Esophagus squamous epithelium (tissue), 5 donors: ENCODE measurements at regions not wholly inside any gene's neighbourhood (a gene's known extent, or its start where the extent isn't known, plus 50 kb on each side); places are given as distances from the start of the nearest gene placed in this dataset.

ENCODE experiments used
- DNase-seq: peaks from one replicate; lab custom pipeline; 2025; lab: John Stamatoyannopoulos, UW
- H3K27ac ChIP-seq, 4 donors: fragments of 200-600 bp; sonication (generic); one replicate each; pipeline ENCODE4 v1.5.1; 2016 to 2019; ENCODE audit warnings: mild to moderate bottlenecking in 1 of 4
- H3K27me3 ChIP-seq, 4 donors: fragments of 200-600 bp; sonication (generic); 1 replicate in 3 of 4; 2 replicates in 1 of 4; pipeline versions ENCODE4 v1.5.1 to v1.6.0; 2017 to 2021; ENCODE audit warnings: antibody characterized with exemption in 1 of 4
- H3K36me3 ChIP-seq, 3 donors: fragments of 200-600 bp; sonication (generic); one replicate each; pipeline ENCODE4 v1.5.1; 2016 to 2019
- H3K4me1 ChIP-seq, 3 donors: fragments of 200-600 bp; sonication (generic); one replicate each; pipeline ENCODE4 v1.5.1; 2017 to 2019
- H3K4me3 ChIP-seq, 4 donors: fragments of 200-600 bp; sonication (generic); 1 replicate in 3 of 4; 2 replicates in 1 of 4; pipeline ENCODE4 v1.5.1; 2016 to 2019; ENCODE audit warnings: mild to moderate bottlenecking in 2 of 4, moderate library complexity in 1 of 4
- H3K9me3 ChIP-seq, 3 donors: fragments of 200-600 bp; sonication (generic); one replicate each; pipeline ENCODE4 v1.5.1; 2016 to 2019
- POLR2A ChIP-seq, 4 donors: fragments of 450-650 bp; IDR thresholded peaks; one replicate each; pipeline ENCODE4 v1.6.1; 2017; ENCODE audit warnings: antibody characterized with exemption in 4 of 4, mild to moderate bottlenecking in 4 of 4, moderate library complexity in 3 of 4
- WGBS, 2 donors: methylation state at CpG; one replicate each; pipeline ENCODE4 v1.1.5; 2018; 5-methylcytosine and 5-hydroxymethylcytosine counted together
- intact Hi-C: fragments of 100-400 bp; cut with DNase I; formaldehyde crosslinking; loops from one replicate; pipeline ENCODE4 v1.15.0; 2022
- TF ChIP-seq, protein P1 (sequence below), 6 experiments: fragments of 450-650 bp in 4 of 6; fragments of 200-600 bp in 2 of 6; sonication (generic) in 2 of 6; IDR thresholded peaks; one replicate each; pipeline ENCODE4 v1.5.1; 2016 to 2019; ENCODE audit warnings: antibody characterized with exemption in 6 of 6, mild to moderate bottlenecking in 4 of 6, moderate library complexity in 4 of 6
- donor health status: DM: yes; HTN: yes; CAD: no.

DNA sequence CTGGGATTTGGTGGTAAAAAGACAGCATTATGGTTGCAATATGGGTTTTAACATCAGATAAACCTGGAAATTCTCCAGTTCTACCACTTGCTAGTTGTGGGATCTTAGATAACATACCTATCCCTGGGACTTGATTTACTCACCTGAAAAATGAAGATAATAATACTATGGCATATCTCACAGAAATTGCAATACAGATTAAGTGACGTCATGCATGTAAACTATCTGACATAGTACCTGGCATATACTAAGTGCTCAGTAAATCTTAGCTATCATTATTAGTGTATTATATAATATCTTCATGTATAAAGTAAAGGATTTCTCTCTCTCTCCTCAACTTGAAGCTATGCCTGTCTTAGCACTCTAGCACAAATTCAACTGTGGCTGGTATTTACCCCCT, 192.5 kb downstream of the PCDH19 start:
- TF ChIP-seq, protein P1, sequence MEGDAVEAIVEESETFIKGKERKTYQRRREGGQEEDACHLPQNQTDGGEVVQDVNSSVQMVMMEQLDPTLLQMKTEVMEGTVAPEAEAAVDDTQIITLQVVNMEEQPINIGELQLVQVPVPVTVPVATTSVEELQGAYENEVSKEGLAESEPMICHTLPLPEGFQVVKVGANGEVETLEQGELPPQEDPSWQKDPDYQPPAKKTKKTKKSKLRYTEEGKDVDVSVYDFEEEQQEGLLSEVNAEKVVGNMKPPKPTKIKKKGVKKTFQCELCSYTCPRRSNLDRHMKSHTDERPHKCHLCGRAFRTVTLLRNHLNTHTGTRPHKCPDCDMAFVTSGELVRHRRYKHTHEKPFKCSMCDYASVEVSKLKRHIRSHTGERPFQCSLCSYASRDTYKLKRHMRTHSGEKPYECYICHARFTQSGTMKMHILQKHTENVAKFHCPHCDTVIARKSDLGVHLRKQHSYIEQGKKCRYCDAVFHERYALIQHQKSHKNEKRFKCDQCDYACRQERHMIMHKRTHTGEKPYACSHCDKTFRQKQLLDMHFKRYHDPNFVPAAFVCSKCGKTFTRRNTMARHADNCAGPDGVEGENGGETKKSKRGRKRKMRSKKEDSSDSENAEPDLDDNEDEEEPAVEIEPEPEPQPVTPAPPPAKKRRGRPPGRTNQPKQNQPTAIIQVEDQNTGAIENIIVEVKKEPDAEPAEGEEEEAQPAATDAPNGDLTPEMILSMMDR (IDR thresholded peaks at IDR 0.05): no peak
- TF ChIP-seq POLR2A (IDR thresholded peaks at IDR 0.05): no peak
- Histone ChIP-seq H3K4me1 (no peaks in the 10 kb centered on the region), H3K9me3 (no peaks in the 10 kb centered on the region), H3K4me3 (no peak overlapping the region), H3K27ac (no peak overlapping the region), H3K36me3 (no peaks in the 10 kb centered on the region), H3K27me3 (no peaks in the 10 kb centered on the region)
- WGBS, 2 donors: 41 to 83% methylated on average over 1 of the region's 1 CpG
- intact Hi-C loops: no loop called here
- no peak for DNase-seq

DNA sequence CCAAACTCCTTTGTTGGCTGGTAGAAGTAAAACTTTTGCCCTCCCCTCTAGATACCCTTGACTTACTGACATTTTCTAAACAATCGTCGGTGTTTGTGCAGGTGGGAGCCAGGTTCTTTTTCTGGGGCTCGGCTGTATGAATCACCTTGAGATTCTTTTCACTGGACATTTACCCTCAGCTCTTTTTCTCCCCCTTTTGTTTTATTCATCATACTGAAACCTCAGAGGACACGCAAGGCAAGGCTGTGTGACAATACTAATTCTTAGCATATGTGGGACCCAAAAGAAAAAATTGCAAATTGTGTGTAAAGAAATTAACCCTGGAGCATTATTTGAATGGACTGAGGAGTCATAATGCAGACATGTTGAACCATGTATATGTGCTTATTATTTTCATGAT, 194.0 kb downstream of the PCDH19 start:
- TF ChIP-seq, protein P1 (IDR thresholded peaks at IDR 0.05): no peak
- TF ChIP-seq POLR2A (IDR thresholded peaks at IDR 0.05): no peak
- Histone ChIP-seq H3K4me1 (no peaks in the 10 kb centered on the region), H3K27me3 (no peaks in the 10 kb centered on the region), H3K9me3 (no peaks in the 10 kb centered on the region), H3K27ac (no peak overlapping the region), H3K36me3 (no peaks in the 10 kb centered on the region), H3K4me3 (no peak overlapping the region)
- intact Hi-C loops: no loop called here
- DNase-seq: no peak
- 41 to 47% methylated on average over 4 of the region's 4 CpGs for WGBS, 2 donors

DNA sequence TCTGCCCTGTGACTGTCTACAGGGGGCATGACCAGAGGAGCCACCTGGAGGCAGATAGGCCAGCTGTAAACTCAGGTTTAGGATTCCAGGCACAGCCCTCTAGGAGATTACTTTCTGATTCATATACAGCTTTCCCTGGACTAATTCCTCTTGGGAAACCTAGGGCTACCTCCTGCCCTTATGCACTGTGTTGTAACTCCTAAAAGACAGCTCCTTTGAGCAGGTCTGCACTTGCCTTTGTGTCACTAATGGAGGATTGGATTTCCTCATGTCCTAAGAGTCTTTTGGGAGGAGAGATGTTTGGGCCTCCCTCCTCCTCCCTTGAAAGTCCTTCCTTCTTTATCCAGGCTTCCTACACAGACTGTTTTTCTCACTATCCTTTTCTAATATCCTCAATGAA, 202.0 kb downstream of the PCDH19 start:
- Histone ChIP-seq H3K4me1 (peaks cover 0 to 10% (median 0%) of the 10 kb centered on the region in 3 donors), H3K4me3 (no peak overlapping the region), H3K27ac (peak overlapping the region in 1 of 4 donors; percentile 39), H3K9me3 (no peaks in the 10 kb centered on the region), H3K36me3 (no peaks in the 10 kb centered on the region), H3K27me3 (no peaks in the 10 kb centered on the region)
- intact Hi-C loops: no loop called here
- no peak for TF ChIP-seq POLR2A (IDR thresholded peaks at IDR 0.05)
- TF ChIP-seq, protein P1 (IDR thresholded peaks at IDR 0.05): no peak
- DNase-seq: no peak

DNA sequence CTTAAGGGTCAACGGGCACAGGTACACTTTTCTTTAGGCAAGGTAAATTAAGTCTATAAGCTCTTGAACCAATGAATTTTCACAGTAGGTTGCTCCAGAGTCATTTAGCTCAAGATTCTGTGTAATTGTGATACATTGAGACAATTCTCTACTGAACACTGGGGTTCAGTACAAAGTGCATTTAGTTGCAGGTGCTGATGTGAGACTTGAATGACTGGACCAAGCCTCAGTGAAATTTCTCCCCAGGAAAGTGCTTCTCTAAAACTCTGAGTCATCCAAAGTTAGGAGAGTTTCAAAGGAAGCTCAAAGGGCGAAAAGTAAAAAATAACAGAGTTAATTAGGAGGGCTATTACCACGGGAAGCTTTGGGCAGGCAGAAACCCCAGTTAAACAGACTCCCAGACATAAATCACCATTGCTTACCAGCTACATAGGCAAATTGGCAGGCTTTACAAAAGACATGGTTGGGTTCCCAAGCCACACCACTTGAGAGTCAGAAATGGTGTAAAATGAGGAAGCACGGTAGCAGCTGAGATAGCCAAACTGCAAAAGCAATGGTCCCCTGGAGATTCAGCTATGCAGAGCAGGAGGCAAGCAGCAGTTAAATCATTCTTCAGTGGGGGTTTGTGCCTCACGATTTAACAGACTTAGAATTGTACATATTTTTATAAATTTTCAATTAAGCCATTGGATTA, 202.6 kb downstream of the PCDH19 start:
- intact Hi-C loops: no loop called here
- no peak for TF ChIP-seq POLR2A (IDR thresholded peaks at IDR 0.05)
- TF ChIP-seq, protein P1 (IDR thresholded peaks at IDR 0.05): no peak
- WGBS, 2 donors: 28 to 31% methylated on average over 4 to 5 of the region's 5 CpGs
- DNase-seq: no peak
- Histone ChIP-seq H3K4me3 (no peak overlapping the region), H3K9me3 (no peaks in the 10 kb centered on the region), H3K27me3 (no peaks in the 10 kb centered on the region), H3K36me3 (no peaks in the 10 kb centered on the region), H3K27ac (no peak overlapping the region), H3K4me1 (peaks cover 0 to 10% (median 0%) of the 10 kb centered on the region in 3 donors)

DNA sequence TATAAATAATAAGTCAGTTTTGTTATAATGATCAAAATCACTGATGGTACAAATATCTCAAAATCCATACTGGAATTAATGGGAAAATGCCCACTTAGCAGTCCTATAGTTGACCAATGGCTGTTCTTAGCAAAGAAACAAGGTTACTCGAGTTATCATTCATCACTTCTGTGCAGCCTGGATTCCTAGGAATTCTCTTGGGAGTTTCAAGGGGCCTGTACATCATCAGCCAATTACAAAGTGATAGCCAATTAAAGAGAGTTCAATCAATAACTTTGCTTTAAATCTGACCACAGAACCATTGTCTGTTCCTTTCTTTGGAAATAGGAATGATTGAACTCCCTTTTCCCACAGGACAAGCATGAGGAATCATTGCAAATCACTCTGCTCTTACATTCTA, 205.5 kb downstream of the PCDH19 start:
- TF ChIP-seq, protein P1 (IDR thresholded peaks at IDR 0.05): no peak
- TF ChIP-seq POLR2A (IDR thresholded peaks at IDR 0.05): no peak
- WGBS, 2 donors: 24 to 69% methylated on average over 1 of the region's 1 CpG
- no peak overlapping the region for H3K27ac ChIP-seq
- no peak for DNase-seq
- H3K4me1 ChIP-seq: peaks cover 0 to 10% (median 0%) of the 10 kb centered on the region in 3 donors
- no peaks in the 10 kb centered on the region for H3K9me3 ChIP-seq
- H3K36me3 ChIP-seq: no peaks in the 10 kb centered on the region
- intact Hi-C loops: no loop called here
- H3K27me3 ChIP-seq: no peaks in the 10 kb centered on the region
- no peak overlapping the region for H3K4me3 ChIP-seq
